Hepatocyte (in vitro differentiated cells): ENCODE measurements at regions not wholly inside any gene's neighbourhood (a gene's known extent, or its start where the extent isn't known, plus 50 kb on each side); places are given as distances from the start of the nearest gene placed in this dataset.
"Not testable (repeated sequence)": the region's sequence is repeated elsewhere in the genome, so short reads cannot be mapped to it uniquely, and the experiment has no call there.

Source experiments
- DNase-seq: peaks from one replicate; pipeline ENCODE4 v3.0.0-alpha.2; 2016; ENCODE audit warnings: low spot score
- H2AFZ ChIP-seq: fragments of 200-600 bp; sonication (generic); 2 replicates; pipeline ENCODE4 v1.6.0; 2016; ENCODE audit warnings: antibody characterized with exemption, mild to moderate bottlenecking
- H3K27ac ChIP-seq: fragments of 200-600 bp; sonication (generic); 2 replicates; pipeline ENCODE4 v1.5.1; 2016; ENCODE audit warnings: mild to moderate bottlenecking
- H3K27me3 ChIP-seq: fragments of 200-600 bp; sonication (generic); 2 replicates; pipeline ENCODE4 v1.6.1; 2016
- H3K36me3 ChIP-seq: fragments of 200-600 bp; sonication (generic); replicated peaks from 2 replicates; pipeline ENCODE4 v1.5.1; 2016; ENCODE audit warnings: low read depth; ENCODE audit not compliant: insufficient read depth
- H3K4me1 ChIP-seq: fragments of 200-600 bp; sonication (generic); 2 replicates; pipeline ENCODE4 v1.5.1; 2016; ENCODE audit warnings: mild to moderate bottlenecking, moderate library complexity; ENCODE audit not compliant: insufficient read depth
- H3K4me2 ChIP-seq: fragments of 200-600 bp; sonication (generic); 2 replicates; pipeline ENCODE4 v1.6.0; 2016
- H3K4me3 ChIP-seq: fragments of 200-600 bp; sonication (generic); 2 replicates; pipeline ENCODE4 v1.5.1; 2016; ENCODE audit warnings: mild to moderate bottlenecking
- H3K79me2 ChIP-seq: fragments of 200-600 bp; sonication (generic); 2 replicates; pipeline ENCODE4 v1.6.0; 2017; ENCODE audit warnings: mild to moderate bottlenecking
- H3K9me2 ChIP-seq: fragments of 200-600 bp; sonication (generic); replicated peaks from 2 replicates; pipeline ENCODE4 v1.6.0; 2017; ENCODE audit warnings: mild to moderate bottlenecking; ENCODE audit not compliant: insufficient read depth
- H3K9me3 ChIP-seq: fragments of 200-600 bp; sonication (generic); 2 replicates; pipeline ENCODE4 v1.5.1; 2016; ENCODE audit warnings: low read depth, mild to moderate bottlenecking
- H4K20me1 ChIP-seq: fragments of 200-600 bp; sonication (generic); 2 replicates; pipeline ENCODE4 v1.6.0; 2016; ENCODE audit warnings: mild to moderate bottlenecking; ENCODE audit not compliant: insufficient read depth, poor library complexity, severe bottlenecking
- CTCF ChIP-seq: fragments of 200-600 bp; sonication (generic); IDR thresholded peaks from 2 replicates; pipeline ENCODE4 v1.5.1; 2016; ENCODE audit warnings: antibody characterized with exemption, mild to moderate bottlenecking; ENCODE audit not compliant: poor library complexity
- EZH2 ChIP-seq: fragments of 200-600 bp; sonication (generic); IDR thresholded peaks from 2 replicates; pipeline ENCODE4 v1.6.1; 2016; ENCODE audit warnings: antibody characterized with exemption, mild to moderate bottlenecking, borderline replicate concordance
- EZH2phosphoT487 ChIP-seq: fragments of 200-600 bp; sonication (generic); IDR thresholded peaks from one replicate; pipeline ENCODE4 v1.6.1; 2018; ENCODE audit warnings: antibody characterized with exemption, mild to moderate bottlenecking, low read depth, moderate library complexity; ENCODE audit not compliant: unreplicated experiment, severe bottlenecking
- WGBS: methylation state at CpG from one replicate; pipeline ENCODE4 v1.1.6; 2016; ENCODE audit warnings: low lambda C conversion rate; ENCODE audit errors: missing lambda C conversion rate; 5-methylcytosine and 5-hydroxymethylcytosine counted together

GRCh38 chr7:14974688-14975087 lies 72.1 kb upstream of the DGKB start:
- DNase-seq: no peak
- Histone ChIP-seq H3K27me3 (no peaks in the 10 kb centered on the region), H3K4me1 (no peaks in the 10 kb centered on the region), H2AFZ (no peak overlapping the region), H3K9me2 (no peaks in the 10 kb centered on the region), H4K20me1 (no peaks in the 10 kb centered on the region), H3K4me3 (no peak overlapping the region), H3K36me3 (no peaks in the 10 kb centered on the region), H3K4me2 (no peak overlapping the region), H3K27ac (no peak overlapping the region), H3K79me2 (no peaks in the 10 kb centered on the region), H3K9me3 (no peaks in the 10 kb centered on the region)
- no peak for TF ChIP-seq EZH2phosphoT487
- no peak for TF ChIP-seq CTCF
- no peak for TF ChIP-seq EZH2
- WGBS: over 99% methylated on average over 5 of the region's 5 CpGs

- no peaks in the 10 kb centered on the region for H3K9me2 ChIP-seq
- H3K9me3 ChIP-seq: no peaks in the 10 kb centered on the region
- WGBS: 97% methylated on average over 3 of the region's 3 CpGs
- no peaks in the 10 kb centered on the region for H3K27me3 ChIP-seq
- H3K4me1 ChIP-seq: no peaks in the 10 kb centered on the region
- H3K36me3 ChIP-seq: no peaks in the 10 kb centered on the region
- TF ChIP-seq CTCF (no peak), EZH2phosphoT487 (no peak), EZH2 (no peak)
- H3K79me2 ChIP-seq: no peaks in the 10 kb centered on the region
- H3K4me2 ChIP-seq: no peak overlapping the region
- no peak overlapping the region for H3K27ac ChIP-seq
- DNase-seq: no peak
- H2AFZ ChIP-seq: no peak overlapping the region
- no peak overlapping the region for H3K4me3 ChIP-seq
- no peaks in the 10 kb centered on the region for H4K20me1 ChIP-seq
Measured at GRCh38 chr7:14973712-14974428, 71.3 kb upstream of the DGKB start.

DNA sequence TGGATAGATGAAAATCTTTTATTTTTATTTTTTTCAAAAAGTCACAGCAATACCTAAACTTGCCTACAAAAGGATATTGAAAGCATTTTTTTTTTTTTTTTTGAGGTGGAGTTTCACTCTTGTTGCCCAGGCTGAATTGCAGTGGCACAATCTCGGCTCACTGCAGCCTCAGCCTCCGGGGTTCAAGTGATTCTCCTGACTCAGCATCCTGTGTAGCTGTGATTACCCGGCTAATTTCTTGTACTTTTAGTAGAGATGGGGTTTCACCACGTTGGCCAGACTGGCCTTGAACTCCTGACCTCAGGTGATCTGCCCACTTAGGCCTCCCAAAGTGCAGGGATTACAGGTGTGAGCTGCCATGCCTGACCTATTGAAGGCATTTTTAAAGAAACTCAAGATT lies 69.1 kb upstream of the DGKB start:
- H3K4me1 ChIP-seq, H2AFZ ChIP-seq, DNase-seq, H3K36me3 ChIP-seq, H3K27ac ChIP-seq, H3K4me3 ChIP-seq, H3K9me2 ChIP-seq, H3K27me3 ChIP-seq, H3K79me2 ChIP-seq, H3K4me2 ChIP-seq, H4K20me1 ChIP-seq, H3K9me3 ChIP-seq: not testable (repeated sequence)
- 74% methylated on average over 4 of the region's 4 CpGs for WGBS

DNA sequence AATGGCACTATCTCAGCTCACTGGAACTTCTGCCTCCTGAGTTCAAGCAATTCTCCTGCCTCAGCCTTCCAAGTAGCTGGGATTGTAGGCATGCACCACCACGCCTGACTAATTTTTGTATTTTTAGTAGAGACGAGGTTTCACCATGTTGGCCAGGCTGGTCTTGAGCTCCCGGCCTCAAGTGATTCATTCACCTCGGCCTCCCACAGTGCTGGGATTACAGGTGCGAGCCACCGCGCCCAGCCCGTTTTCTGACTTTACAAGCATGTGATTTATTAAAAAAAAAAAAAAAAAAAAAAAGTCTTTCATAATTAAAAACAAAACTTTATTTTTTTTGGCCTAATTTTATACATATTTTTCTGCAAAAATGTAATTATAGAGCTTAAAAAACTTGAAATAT lies 64.8 kb upstream of the DGKB start:
- not testable (repeated sequence) for H3K27ac ChIP-seq, H3K27me3 ChIP-seq, H3K4me2 ChIP-seq, H3K36me3 ChIP-seq, DNase-seq, H3K4me1 ChIP-seq, H3K9me2 ChIP-seq, H2AFZ ChIP-seq, H4K20me1 ChIP-seq, H3K4me3 ChIP-seq, H3K9me3 ChIP-seq, H3K79me2 ChIP-seq
- 91% methylated on average over 8 of the region's 8 CpGs for WGBS
